NCI-H1436 (cell line): ENCODE measurements at regions not wholly inside any gene's neighbourhood (a gene's known extent, or its start where the extent isn't known, plus 50 kb on each side); places are given as distances from the start of the nearest gene placed in this dataset.
"Not testable (repeated sequence)": the region's sequence is repeated elsewhere in the genome, so short reads cannot be mapped to it uniquely, and the experiment has no call there.

Experiments
- DNase-seq: peaks from one replicate; lab custom pipeline; 2025; lab: John Stamatoyannopoulos, UW

- DNase-seq: no peak
Measured at GRCh38 chr7:46626261-46626660, 705.2 kb upstream of the IGFBP3 start.

- DNase-seq: no peak
Measured at GRCh38 chr7:46625032-46625431, 704.0 kb upstream of the IGFBP3 start.

GRCh38 chr7:46622251-46622650 is 701.2 kb upstream of the IGFBP3 start:
- DNase-seq: no peak

- DNase-seq: no peak
Measured at GRCh38 chr7:46619723-46620310, 698.7 kb upstream of the IGFBP3 start.

- DNase-seq: no peak
Measured at GRCh38 chr7:46616636-46617035, 695.6 kb upstream of the IGFBP3 start.

DNA sequence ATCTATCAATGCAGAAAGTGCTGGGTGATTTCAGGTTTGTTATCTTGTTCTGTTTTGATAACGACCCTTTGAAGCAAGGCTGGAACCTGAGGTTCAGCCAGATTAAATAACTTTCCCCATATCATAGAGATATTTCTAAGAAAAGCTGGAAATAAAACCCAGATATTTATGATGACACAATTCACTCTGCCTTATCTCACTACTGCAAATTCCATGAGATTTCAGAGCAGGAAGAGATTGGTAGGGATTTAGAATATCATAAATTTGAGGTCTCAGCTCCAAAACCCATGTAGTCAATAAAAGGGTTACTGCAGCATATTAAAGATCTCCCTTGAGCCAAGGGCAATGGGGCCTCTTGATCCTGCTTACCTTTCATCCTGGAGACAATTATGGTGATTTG is 692.5 kb upstream of the IGFBP3 start:
- DNase-seq: no peak

GRCh38 chr7:46613116-46613515 is 692.0 kb upstream of the IGFBP3 start:
- DNase-seq: no peak

DNA sequence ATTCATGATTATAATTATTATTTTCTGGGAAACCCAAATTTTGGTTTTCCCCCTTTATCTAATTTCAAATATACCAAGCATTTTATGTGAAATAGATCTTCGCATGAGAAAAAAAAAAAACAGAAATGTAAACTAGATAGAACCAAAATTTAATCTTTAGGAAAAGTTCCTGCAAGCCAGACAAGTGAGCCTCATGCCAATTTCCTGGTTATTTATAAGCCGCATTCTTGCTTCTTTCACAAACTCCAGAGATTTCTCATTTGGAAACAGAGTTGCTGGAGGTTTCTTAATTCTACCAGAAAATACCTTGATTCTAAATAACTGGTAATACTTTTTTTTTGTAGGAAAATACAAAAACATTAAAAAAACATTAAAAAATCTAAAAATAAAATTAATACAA is 690.4 kb upstream of the IGFBP3 start:
- no peak for DNase-seq

GRCh38 chr7:46610746-46611145 is 689.7 kb upstream of the IGFBP3 start:
- DNase-seq: no peak

- no peak for DNase-seq
Measured at GRCh38 chr7:46607176-46607575, 686.1 kb upstream of the IGFBP3 start.

GRCh38 chr7:46606761-46607160 is 685.7 kb upstream of the IGFBP3 start:
- no peak for DNase-seq

- DNase-seq: no peak
Measured at GRCh38 chr7:46604241-46604661, 683.2 kb upstream of the IGFBP3 start.

DNA sequence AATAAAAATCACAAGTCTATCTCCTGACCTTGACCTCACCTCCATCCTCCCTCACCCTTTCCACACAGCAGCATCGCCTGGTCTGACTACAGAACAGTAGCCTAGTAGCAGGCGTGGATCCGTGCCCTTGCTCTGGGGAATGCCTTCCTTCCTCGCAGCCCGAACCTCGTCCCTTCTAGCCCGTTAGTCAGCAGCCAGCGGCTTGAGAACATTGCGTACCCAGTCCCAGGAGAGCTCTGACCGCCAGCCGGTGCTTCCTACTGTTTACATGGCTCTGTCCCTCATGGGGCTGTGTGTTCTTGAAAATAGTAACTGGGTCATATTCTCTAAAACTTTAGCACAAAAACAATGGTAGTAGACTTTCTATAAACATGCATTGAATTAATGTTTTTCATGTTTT is 682.7 kb upstream of the IGFBP3 start:
- no peak for DNase-seq

GRCh38 chr7:46603296-46603752 is 682.3 kb upstream of the IGFBP3 start:
- no peak for DNase-seq

DNA sequence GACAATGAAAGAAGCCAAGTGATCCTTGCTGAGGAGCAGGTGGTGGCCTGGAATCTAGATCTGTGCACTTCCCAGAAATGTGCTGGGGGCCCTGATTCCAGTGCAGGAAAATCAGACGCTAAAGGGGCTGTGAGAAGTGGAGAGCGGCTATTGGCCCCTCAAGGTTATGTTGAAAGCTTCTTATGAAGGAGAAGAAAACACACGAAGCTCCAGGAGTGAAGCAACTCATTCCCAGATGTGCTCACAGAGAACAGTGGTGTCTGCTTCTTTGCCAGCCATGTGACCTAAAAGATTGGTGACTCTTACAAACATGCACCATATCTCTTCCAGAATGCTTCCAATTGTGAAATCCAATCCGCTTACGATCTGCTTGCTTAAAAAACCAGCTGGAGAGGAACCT is 679.3 kb upstream of the IGFBP3 start:
- no peak for DNase-seq

- DNase-seq: not testable (repeated sequence)
Measured at GRCh38 chr7:46594831-46595230, 673.8 kb upstream of the IGFBP3 start.

DNA sequence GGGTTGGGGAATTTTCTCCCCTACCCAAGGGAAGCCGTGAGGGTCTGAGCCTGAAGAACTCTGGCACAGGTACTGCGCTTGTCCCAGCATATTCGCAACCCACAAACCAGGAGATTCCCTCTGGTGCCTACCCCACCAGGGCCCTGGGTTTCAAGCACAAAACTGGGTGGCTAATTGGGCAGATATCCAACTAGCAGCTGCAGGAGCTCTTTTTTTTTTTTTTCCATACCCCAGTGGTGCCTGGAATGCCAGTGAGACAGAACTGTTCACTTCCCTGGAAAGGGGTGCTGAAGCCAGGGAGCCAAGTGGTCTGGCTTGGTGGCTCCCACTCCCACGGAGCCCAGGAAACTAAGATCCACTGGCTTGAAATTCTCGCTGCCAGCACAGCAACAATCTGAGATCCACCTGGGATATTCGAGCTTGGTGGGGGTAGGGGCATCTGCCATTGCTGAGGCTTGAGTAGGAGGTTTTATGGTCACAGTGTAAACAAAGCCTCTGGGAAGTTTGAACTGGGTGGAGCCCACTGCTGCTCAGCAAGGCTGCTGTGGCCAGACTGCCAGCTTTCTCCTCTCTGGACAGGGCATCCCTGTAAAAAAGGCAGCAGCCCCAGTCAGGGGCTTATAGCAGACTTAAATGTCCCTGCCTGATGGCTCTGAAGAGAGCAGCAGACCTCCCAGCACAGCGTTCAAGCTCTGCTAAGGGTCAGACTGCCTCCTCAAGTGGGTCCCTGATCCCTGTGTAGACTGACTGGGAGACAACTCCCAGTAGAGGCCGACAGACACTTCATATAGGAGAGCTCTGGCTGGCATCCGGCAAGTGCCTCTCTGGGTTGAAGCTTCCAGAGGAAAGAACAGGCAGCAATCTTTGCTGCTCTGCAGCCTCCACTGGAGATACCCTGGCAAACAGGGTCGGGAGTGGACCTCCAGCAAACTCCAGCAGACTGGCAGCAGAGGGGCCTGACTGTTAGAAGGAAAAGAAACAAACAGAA is 670.1 kb upstream of the IGFBP3 start:
- DNase-seq: not testable (repeated sequence)

GRCh38 chr7:46589286-46589685 is 668.2 kb upstream of the IGFBP3 start:
- no peak for DNase-seq

DNA sequence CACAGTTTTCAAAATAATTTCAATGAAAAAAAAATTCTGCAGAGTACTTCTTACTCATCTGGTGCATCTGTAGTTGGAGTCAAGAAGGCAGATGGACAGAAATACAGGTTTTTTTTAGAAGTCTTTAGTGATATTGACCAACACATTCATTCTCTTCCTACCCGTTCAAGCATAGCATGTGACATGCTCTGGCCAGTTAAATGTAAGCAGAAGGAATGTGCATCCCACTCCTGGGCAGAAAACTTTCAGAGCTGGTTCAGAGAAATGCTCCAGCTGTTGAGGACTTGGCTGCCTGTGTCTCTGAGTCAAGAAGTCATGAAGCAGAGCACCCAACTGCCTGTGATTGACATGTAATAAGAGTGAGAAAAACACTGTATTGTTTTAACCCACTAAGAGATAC is 665.3 kb upstream of the IGFBP3 start:
- no peak for DNase-seq

GRCh38 chr7:46583656-46584055 is 662.6 kb upstream of the IGFBP3 start:
- DNase-seq: no peak

- no peak for DNase-seq
Measured at GRCh38 chr7:46581268-46581667, 660.2 kb upstream of the IGFBP3 start.

GRCh38 chr7:46580766-46581165 is 659.7 kb upstream of the IGFBP3 start:
- DNase-seq: no peak

- DNase-seq: no peak
Measured at GRCh38 chr7:46577394-46577793, 656.3 kb upstream of the IGFBP3 start.
